Gastroesophageal sphincter (tissue), 4 donors: ENCODE measurements at regions not wholly inside any gene's neighbourhood (a gene's known extent, or its start where the extent isn't known, plus 50 kb on each side); places are given as distances from the start of the nearest gene placed in this dataset.

Experiments
- ATAC-seq: fragments of 150-250 bp; one replicate; pipeline ENCODE4 v1.9.1; 2016; ENCODE audit warnings: mild to moderate bottlenecking, moderate library complexity
- H3K27ac ChIP-seq, 4 donors: fragments of 200-600 bp; sonication (generic) in 3 of 4; 1 replicate in 3 of 4; 2 replicates in 1 of 4; pipeline ENCODE4 v1.5.1; 2016 to 2019
- H3K27me3 ChIP-seq: fragments of 200-600 bp; sonication (generic); one replicate; pipeline ENCODE4 v1.5.1; 2019
- H3K36me3 ChIP-seq, 2 donors: fragments of 200-600 bp; sonication (generic); one replicate each; pipeline ENCODE4 v1.5.1; 2019; ENCODE audit warnings: control low read depth in 1 of 2
- H3K4me1 ChIP-seq, 3 donors: fragments of 200-600 bp; sonication (generic); 1 replicate in 2 of 3; 2 replicates in 1 of 3; pipeline ENCODE4 v1.5.1; 2016 to 2019; ENCODE audit warnings: control low read depth in 2 of 3
- H3K4me3 ChIP-seq, 2 donors: fragments of 200-600 bp; sonication (generic); one replicate each; pipeline ENCODE4 v1.5.1; 2019; ENCODE audit warnings: mild to moderate bottlenecking in 1 of 2, moderate library complexity in 1 of 2
- H3K9me3 ChIP-seq, 3 donors: fragments of 200-600 bp; sonication (generic); one replicate each; pipeline ENCODE4 v1.5.1; 2017 to 2019; ENCODE audit warnings: control low read depth in 2 of 3
- CTCF ChIP-seq, 4 experiments: fragments of 200-600 bp in 2 of 4; fragments of 450-650 bp in 2 of 4; sonication (generic) in 1 of 4; IDR thresholded peaks; one replicate each; pipeline ENCODE4 v1.5.1; 2017 to 2019; ENCODE audit warnings: antibody characterized with exemption in 4 of 4, mild to moderate bottlenecking in 2 of 4, moderate library complexity in 2 of 4
- EP300 ChIP-seq: sonication (generic); formaldehyde crosslinking; IDR thresholded peaks from one replicate; pipeline ENCODE4 v1.6.1; 2017; ENCODE audit warnings: antibody characterized with exemption, mild to moderate bottlenecking
- POLR2A ChIP-seq, 2 donors: fragments of 450-650 bp; IDR thresholded peaks; one replicate each; pipeline ENCODE4 v1.6.1; 2017; ENCODE audit warnings: antibody characterized with exemption in 2 of 2, mild to moderate bottlenecking in 2 of 2, moderate library complexity in 1 of 2
- POLR2AphosphoS5 ChIP-seq: sonication (generic); formaldehyde crosslinking; IDR thresholded peaks from one replicate; pipeline ENCODE4 v1.6.1; 2017; ENCODE audit warnings: antibody characterized with exemption
- WGBS, 2 donors: methylation state at CpG; one replicate each; pipeline ENCODE4 v1.1.5; 2018; ENCODE audit warnings: low coverage in 1 of 2; 5-methylcytosine and 5-hydroxymethylcytosine counted together

GRCh38 chr4:41427306-41427882 is 110.6 kb upstream of the LIMCH1 start:
- peaks cover 38 to 85% (median 40%) of the 10 kb centered on the region in 3 donors for H3K4me1 ChIP-seq
- ATAC-seq: peak; percentile 32

GRCh38 chr4:41427931-41428600 is 109.9 kb upstream of the LIMCH1 start:
- Histone ChIP-seq H3K4me3 (no peak overlapping the region), H3K36me3 (no peaks in the 10 kb centered on the region), H3K4me1 (peaks cover 38 to 92% (median 43%) of the 10 kb centered on the region in 3 donors), H3K27ac (peak overlapping the region; percentile 78 to 94 (median 80)), H3K27me3 (no peaks in the 10 kb centered on the region), H3K9me3 (no peaks in the 10 kb centered on the region)
- TF ChIP-seq POLR2A (IDR thresholded peaks at IDR 0.05): no peak
- no peak for TF ChIP-seq EP300
- no peak for TF ChIP-seq POLR2AphosphoS5
- TF ChIP-seq CTCF (IDR thresholded peaks at IDR 0.05): no peak
- no peak for ATAC-seq
- WGBS, 2 donors: 76 to 87% methylated on average over 3 of the region's 3 CpGs

More at GRCh38 chr4:41427306-41427882, 110.6 kb upstream of the LIMCH1 start:
- TF ChIP-seq EP300: no peak
- no peak for TF ChIP-seq CTCF (IDR thresholded peaks at IDR 0.05)
- no peak for TF ChIP-seq POLR2AphosphoS5
- no peak for TF ChIP-seq POLR2A (IDR thresholded peaks at IDR 0.05)
- peak overlapping the region; percentile 78 to 94 (median 80) for H3K27ac ChIP-seq
- H3K27me3 ChIP-seq: no peaks in the 10 kb centered on the region
- H3K36me3 ChIP-seq: no peaks in the 10 kb centered on the region
- WGBS, 2 donors: 26 to 54% methylated on average over 6 to 7 of the region's 7 CpGs
- H3K4me3 ChIP-seq: no peak overlapping the region
- no peaks in the 10 kb centered on the region for H3K9me3 ChIP-seq

- H3K27ac ChIP-seq: peak overlapping the region; percentile 78 to 94 (median 80)
These were observed 109.2 kb upstream of the LIMCH1 start for GRCh38 chr4:41428601-41429279.

GRCh38 chr4:41429280-41429669 is 108.7 kb upstream of the LIMCH1 start:
- H3K27ac ChIP-seq: peak overlapping the region; percentile 56 to 94 (median 79)
- no peaks in the 10 kb centered on the region for H3K27me3 ChIP-seq
- 53 to 86% methylated on average over 5 of the region's 5 CpGs for WGBS, 2 donors
- peaks cover 38 to 91% (median 43%) of the 10 kb centered on the region in 3 donors for H3K4me1 ChIP-seq
- no peak for TF ChIP-seq EP300
- TF ChIP-seq POLR2AphosphoS5: no peak
- no peak for TF ChIP-seq POLR2A (IDR thresholded peaks at IDR 0.05)
- no peak for TF ChIP-seq CTCF (IDR thresholded peaks at IDR 0.05)
- H3K4me3 ChIP-seq: no peak overlapping the region
- no peaks in the 10 kb centered on the region for H3K9me3 ChIP-seq
- H3K36me3 ChIP-seq: no peaks in the 10 kb centered on the region
- no peak for ATAC-seq

More at GRCh38 chr4:41428601-41429279, 109.2 kb upstream of the LIMCH1 start:
- H3K9me3 ChIP-seq: no peaks in the 10 kb centered on the region
- WGBS, 2 donors: 46 to 60% methylated on average over 6 to 8 of the region's 8 CpGs
- TF ChIP-seq EP300 (no peak), POLR2A (IDR thresholded peaks at IDR 0.05) (no peak), CTCF (IDR thresholded peaks at IDR 0.05) (no peak), POLR2AphosphoS5 (no peak)
- H3K36me3 ChIP-seq: no peaks in the 10 kb centered on the region
- H3K4me3 ChIP-seq: no peak overlapping the region
- no peak for ATAC-seq
- H3K27me3 ChIP-seq: no peaks in the 10 kb centered on the region
- peaks cover 38 to 96% (median 43%) of the 10 kb centered on the region in 3 donors for H3K4me1 ChIP-seq
